GM12865 (cell line): ENCODE measurements at regions not wholly inside any gene's neighbourhood (a gene's known extent, or its start where the extent isn't known, plus 50 kb on each side); places are given as distances from the start of the nearest gene placed in this dataset.

Experiments
- DNase-seq: peaks from one replicate; pipeline ENCODE4 v3.0.0; 2010; ENCODE audit warnings: low read depth
- H3K4me3 ChIP-seq: 2 replicates; pipeline ENCODE4 v1.5.1; 2011; ENCODE audit warnings: mild to moderate bottlenecking, low read depth, low read length, control low read depth
- TF ChIP-seq, protein P1 (sequence below): IDR thresholded peaks from 2 replicates; pipeline ENCODE4 v1.5.1; 2011; ENCODE audit warnings: low read length, control low read depth, low read depth, inconsistent platforms; ENCODE audit not compliant: insufficient read depth; ENCODE audit errors: missing control alignments

DNA sequence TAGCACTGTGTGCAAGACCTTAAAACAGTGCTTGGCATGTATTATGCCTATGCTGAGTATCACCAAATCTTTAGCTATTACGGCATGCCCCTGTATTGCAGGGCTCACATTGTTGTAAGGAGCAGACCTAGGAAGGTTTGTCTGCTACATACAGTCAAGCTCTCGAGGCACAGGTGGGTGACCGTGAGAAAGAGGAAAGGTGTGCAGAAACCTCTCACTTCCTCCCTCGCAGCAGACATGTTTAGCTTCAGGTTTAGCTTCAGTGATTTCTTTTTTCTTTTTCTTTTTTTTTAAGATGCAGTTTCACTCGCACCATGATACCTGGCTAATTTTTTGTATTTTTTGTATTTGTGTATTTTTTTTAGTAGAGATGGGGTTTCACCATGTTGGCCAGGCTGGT lies 275.8 kb upstream of the RIOK2 start:
- peak; percentile 69 for DNase-seq
- no peak overlapping the region for H3K4me3 ChIP-seq
- TF ChIP-seq, protein P1, sequence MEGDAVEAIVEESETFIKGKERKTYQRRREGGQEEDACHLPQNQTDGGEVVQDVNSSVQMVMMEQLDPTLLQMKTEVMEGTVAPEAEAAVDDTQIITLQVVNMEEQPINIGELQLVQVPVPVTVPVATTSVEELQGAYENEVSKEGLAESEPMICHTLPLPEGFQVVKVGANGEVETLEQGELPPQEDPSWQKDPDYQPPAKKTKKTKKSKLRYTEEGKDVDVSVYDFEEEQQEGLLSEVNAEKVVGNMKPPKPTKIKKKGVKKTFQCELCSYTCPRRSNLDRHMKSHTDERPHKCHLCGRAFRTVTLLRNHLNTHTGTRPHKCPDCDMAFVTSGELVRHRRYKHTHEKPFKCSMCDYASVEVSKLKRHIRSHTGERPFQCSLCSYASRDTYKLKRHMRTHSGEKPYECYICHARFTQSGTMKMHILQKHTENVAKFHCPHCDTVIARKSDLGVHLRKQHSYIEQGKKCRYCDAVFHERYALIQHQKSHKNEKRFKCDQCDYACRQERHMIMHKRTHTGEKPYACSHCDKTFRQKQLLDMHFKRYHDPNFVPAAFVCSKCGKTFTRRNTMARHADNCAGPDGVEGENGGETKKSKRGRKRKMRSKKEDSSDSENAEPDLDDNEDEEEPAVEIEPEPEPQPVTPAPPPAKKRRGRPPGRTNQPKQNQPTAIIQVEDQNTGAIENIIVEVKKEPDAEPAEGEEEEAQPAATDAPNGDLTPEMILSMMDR = no peak

DNA sequence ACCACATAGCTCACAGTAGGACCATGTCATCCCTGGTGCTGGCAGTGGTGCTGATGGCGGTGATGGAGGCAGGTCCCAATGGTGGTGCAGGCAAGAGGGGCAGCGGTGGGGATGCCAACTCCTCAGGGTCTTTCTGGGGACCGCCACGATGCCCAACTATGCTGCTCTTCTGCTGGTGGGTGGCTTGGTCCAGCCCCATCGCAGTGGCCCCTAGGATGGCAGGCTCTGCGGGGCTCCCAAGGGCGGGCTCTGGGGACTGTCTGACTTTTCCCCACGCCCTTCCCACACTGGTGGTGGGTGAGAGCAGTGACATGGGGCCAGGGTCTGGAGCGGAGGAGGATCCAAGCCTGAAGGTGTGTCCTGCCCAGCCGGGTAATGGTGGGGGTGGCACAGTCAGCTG lies 288.9 kb upstream of the RIOK2 start:
- H3K4me3 ChIP-seq = no peak overlapping the region
- DNase-seq = no peak
- TF ChIP-seq, protein P1 = no peak

DNA sequence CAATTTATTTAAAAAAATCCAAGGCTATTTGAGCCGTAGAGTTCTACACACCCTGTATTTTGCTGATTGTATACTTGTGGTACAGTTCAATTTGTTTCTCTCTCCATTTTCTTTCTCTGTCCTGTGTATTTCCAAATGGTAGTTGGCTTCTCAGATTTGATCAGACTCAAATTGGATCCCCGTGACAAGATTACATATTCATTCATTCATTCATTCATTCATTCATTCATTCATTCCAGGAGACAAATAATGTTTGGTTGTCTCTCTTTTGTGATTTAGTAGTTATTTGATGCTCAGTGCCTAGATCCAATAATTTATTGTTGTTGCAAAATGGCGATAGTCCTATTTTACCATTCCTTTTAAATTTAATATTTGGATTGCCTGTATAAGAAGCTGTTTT lies 292.8 kb upstream of the RIOK2 start:
- H3K4me3 ChIP-seq = no peak overlapping the region
- TF ChIP-seq, protein P1 = no peak
- DNase-seq = no peak

- TF ChIP-seq, protein P1 = no peak
- DNase-seq = peak; percentile 46
These were observed 293.9 kb upstream of the RIOK2 start for GRCh38 chr5:97476852-97477534.

GRCh38 chr5:97478483-97478882 lies 295.4 kb upstream of the RIOK2 start:
- H3K4me3 ChIP-seq = no peak overlapping the region
- TF ChIP-seq, protein P1 = no peak
- DNase-seq = no peak

More at GRCh38 chr5:97476852-97477534, 293.9 kb upstream of the RIOK2 start:
- H3K4me3 ChIP-seq = no peak overlapping the region

DNA sequence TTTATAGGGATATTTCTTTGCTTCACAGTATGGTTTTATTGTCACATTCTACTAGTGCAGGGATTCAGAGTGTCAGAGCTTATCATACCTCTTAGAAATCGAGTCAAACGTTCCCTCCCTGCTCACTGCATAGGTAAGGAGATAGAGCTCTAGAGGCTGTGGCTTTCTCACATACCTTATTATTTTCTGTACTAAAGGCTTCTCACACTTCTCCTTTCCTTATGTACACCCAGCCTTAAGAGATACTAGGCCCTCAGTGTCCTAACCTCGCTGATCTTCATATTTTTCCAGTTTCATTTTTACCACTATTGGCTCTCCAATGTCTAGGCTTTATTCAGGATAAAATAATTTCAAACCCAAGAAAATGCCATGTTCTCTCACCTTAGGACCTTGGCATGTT lies 297.3 kb upstream of the RIOK2 start:
- TF ChIP-seq, protein P1 = no peak
- no peak for DNase-seq
- no peak overlapping the region for H3K4me3 ChIP-seq

DNA sequence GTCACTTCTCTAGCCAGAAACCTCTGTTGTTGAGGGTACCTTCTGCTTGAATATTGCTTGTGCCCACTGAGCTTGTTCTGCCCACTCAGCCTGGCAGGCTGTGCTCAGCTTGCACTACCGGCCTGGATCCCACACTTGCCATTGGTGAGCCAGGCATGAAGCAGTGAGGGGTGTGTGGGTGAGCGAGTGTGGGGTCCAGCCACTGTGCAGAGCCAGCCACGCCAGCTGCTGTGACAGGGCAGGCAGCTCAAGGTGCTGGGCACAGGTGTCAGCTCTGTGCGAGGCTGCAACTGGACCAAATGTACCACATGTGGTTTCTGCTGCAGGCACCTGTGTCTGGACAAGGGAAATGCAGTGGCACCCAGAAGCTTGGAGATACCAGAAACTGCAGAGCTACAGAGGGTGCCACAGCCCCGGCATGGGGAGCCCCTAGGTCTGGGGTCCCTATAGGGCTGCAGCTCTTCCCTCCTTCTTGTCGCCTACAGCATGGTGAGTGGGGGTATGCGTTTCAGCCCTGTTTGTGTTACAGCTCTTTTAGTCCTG lies 305.1 kb upstream of the RIOK2 start:
- TF ChIP-seq, protein P1 = no peak
- no peak for DNase-seq
- no peak overlapping the region for H3K4me3 ChIP-seq
